Tibial nerve (tissue), 4 donors: ENCODE measurements at regions not wholly inside any gene's neighbourhood (a gene's known extent, or its start where the extent isn't known, plus 50 kb on each side); places are given as distances from the start of the nearest gene placed in this dataset.

Experiments used
- EP300 ChIP-seq, 2 donors: sonication (generic); formaldehyde crosslinking; IDR thresholded peaks; one replicate each; pipeline ENCODE4 v1.6.1; 2017; ENCODE audit warnings: antibody characterized with exemption in 2 of 2, mild to moderate bottlenecking in 1 of 2
- POLR2A ChIP-seq, 2 donors: fragments of 450-650 bp; IDR thresholded peaks; one replicate each; pipeline ENCODE4 v1.6.1; 2017; ENCODE audit warnings: antibody characterized with exemption in 2 of 2, mild to moderate bottlenecking in 2 of 2, moderate library complexity in 2 of 2
- TF ChIP-seq, protein P1 (sequence below), 5 experiments: fragments of 200-600 bp in 3 of 5; fragments of 450-650 bp in 2 of 5; sonication (generic) in 3 of 5; IDR thresholded peaks; one replicate each; pipeline ENCODE4 v1.5.1; 2016 to 2019; ENCODE audit warnings: antibody characterized with exemption in 5 of 5, mild to moderate bottlenecking in 3 of 5, moderate library complexity in 2 of 5

DNA sequence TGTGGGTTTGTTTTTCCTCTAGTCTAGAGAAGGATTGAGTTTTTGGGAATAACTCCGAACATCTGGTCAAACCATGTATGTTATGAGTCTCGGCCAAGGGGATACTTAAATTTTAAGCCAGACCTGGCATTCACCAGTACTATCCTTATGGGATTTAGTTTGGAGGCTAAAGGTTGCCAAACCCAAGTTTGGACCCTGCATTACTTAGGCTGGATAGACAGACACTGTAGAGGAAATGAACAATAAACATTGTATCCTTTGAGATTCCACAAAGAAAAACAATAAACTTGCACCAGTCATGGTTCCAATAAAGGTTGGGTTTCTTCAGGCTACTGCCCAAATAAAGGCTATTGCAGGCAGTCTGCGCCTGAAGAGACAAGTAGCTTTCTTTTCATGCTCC lies 296.7 kb upstream of the MEF2C start:
- TF ChIP-seq, protein P1, sequence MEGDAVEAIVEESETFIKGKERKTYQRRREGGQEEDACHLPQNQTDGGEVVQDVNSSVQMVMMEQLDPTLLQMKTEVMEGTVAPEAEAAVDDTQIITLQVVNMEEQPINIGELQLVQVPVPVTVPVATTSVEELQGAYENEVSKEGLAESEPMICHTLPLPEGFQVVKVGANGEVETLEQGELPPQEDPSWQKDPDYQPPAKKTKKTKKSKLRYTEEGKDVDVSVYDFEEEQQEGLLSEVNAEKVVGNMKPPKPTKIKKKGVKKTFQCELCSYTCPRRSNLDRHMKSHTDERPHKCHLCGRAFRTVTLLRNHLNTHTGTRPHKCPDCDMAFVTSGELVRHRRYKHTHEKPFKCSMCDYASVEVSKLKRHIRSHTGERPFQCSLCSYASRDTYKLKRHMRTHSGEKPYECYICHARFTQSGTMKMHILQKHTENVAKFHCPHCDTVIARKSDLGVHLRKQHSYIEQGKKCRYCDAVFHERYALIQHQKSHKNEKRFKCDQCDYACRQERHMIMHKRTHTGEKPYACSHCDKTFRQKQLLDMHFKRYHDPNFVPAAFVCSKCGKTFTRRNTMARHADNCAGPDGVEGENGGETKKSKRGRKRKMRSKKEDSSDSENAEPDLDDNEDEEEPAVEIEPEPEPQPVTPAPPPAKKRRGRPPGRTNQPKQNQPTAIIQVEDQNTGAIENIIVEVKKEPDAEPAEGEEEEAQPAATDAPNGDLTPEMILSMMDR (IDR thresholded peaks at IDR 0.05): no peak
- TF ChIP-seq POLR2A (IDR thresholded peaks at IDR 0.05): no peak
- TF ChIP-seq EP300 (IDR thresholded peaks at IDR 0.05): no peak
